ENCODE measurements at regions not wholly inside any gene's neighbourhood (a gene's known extent, or its start where the extent isn't known, plus 50 kb on each side); places are given as distances from the start of the nearest gene placed in this dataset.

DNA sequence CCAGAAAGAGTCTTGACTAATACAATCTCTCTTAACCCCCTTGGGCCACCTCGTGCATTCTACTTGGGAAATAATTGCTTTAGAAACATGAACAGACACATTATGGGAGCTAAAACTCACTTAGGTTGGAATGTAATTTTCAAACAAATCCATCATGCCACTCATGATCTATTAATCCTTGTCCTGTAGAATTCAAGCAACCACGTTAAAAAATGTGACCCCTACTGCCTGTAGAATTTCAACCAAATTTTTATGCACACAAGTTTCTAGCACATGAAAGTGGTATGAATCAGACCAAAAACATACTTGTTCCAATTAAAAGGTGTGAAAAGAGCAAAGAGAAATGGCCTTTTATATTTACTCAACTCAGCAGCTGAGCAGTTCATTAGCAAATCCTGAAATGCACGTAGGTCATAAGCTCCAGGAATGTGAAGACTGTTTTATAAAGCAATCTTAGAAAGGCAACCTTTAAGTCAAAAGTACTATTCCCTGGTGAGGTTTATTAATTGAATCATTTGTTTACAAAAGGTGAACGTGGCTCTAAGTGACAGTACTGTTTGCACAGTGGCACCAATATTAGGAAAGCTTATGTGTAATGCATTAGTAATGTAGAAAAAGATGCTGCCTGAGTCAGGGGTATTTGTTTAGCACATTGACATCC is 459.4 kb upstream of the UBE2E3 start:
- DNase-seq, result no peak

DNA sequence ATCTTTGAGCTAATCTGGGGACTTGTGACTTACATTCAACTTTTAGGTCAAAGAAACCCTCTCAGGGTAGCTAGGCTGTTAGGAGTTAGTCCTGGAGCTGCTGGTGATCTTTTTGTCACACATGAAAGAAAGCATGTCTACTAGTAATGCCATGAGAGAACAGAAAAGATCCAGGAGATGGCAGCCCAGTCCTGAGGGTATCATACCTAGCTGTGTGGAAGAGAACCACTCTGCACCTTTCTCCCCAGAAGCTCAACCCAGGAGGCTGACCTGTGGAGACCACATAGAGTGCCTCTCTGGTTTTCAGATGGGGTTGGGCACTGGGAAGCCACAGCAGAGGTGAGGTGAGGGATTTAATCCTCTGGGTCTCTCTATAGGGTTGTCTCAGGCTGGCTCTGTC is 460.2 kb upstream of the UBE2E3 start:
- no peak for DNase-seq

GRCh38 chr2:180519276-180519675 is 461.1 kb upstream of the UBE2E3 start:
- DNase-seq, result no peak

GRCh38 chr2:180516232-180516631 is 464.2 kb upstream of the UBE2E3 start:
- no peak for DNase-seq

- DNase-seq, result no peak
These were observed 467.0 kb upstream of the UBE2E3 start for GRCh38 chr2:180513389-180513788.

DNA sequence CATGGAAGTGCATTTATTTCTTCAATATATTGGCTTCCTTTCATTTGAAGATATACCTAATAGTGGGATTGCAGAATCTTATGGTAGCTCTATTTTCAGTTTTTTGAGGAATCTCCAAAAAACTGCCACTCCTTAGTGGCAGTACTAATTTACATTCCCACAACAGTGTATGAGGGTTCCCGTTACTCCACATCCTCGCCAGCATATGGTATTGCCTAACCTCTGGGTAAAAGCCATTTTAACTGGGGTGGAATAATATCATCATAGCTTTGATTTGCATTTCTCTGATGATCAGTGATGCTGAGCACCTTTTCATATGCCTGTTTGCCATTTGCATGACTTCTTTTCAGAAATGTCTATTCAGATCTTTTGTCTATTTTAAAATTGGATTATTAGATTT is 471.9 kb upstream of the UBE2E3 start:
- no peak for DNase-seq

GRCh38 chr2:180507028-180507427 is 473.4 kb upstream of the UBE2E3 start:
- no peak for DNase-seq

DNA sequence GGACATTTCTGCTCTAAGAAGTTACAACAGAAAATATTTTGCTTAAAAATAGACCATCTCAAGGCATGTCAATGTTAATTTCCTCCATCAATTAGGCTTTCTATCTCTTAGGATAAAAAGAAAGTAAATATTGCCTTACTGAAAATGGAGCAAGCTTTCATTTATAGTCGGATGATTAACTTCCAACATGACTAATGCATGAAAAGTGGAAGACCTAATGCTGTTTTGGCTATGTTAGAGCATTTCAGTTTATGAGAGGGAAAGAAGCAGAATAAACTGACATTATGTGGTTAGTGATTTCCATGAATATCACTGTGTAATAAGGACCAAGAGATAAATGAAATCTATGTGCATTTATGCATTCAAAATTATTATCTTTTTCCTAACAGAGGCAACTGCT is 475.2 kb upstream of the UBE2E3 start:
- no peak for DNase-seq

- no peak for DNase-seq
These were observed 482.7 kb upstream of the UBE2E3 start for GRCh38 chr2:180497621-180498152.

DNA sequence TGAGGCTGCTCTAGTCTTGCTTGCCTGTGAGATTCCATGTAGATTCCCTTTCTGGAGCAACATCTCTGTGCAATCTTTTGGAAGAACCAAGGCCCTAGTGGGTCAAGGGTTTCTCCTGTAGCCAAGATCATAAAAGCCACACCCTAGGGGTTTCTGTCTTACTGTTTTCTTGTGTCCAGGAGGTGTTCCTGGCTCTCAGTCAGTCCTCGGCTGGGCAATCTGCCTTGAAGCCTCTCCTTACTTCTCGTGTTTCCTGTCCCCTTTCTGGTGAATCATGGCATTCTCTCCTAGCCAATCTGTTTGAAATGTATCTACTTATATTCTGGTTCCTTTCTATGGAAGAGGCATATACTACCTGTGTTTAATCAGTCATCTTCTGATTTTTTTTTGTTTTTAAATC is 484.8 kb upstream of the UBE2E3 start:
- no peak for DNase-seq

- DNase-seq, result no peak
These were observed 486.1 kb upstream of the UBE2E3 start for GRCh38 chr2:180494286-180494685.

DNA sequence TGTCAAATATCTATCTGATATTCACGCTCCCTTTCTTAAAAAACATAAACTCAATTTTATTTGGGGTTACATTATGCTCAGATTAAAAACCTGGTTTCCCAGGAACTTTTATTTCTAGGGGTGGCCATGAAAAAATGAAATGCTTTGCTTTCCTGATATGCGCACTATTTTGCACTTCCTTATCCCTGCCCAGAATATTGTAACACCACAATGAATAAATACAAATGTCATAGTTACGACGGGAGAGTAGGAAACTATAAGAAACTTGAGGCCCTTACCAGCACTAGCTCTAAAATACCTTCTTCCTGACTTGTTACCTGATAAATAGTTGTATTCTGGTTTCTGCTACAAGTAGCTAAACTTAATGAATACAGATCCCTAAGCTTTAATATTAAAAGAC is 475.6 kb upstream of the CWC22 start:
- DNase-seq, result no peak

GRCh38 chr2:180481998-180482397 is 474.9 kb upstream of the CWC22 start:
- no peak for DNase-seq

- DNase-seq, result no peak
These were observed 471.8 kb upstream of the CWC22 start for GRCh38 chr2:180478883-180479282.

- DNase-seq, result no peak
These were observed 467.6 kb upstream of the CWC22 start for GRCh38 chr2:180474716-180475115.

- no peak for DNase-seq
These were observed 466.4 kb upstream of the CWC22 start for GRCh38 chr2:180473456-180473855.

DNA sequence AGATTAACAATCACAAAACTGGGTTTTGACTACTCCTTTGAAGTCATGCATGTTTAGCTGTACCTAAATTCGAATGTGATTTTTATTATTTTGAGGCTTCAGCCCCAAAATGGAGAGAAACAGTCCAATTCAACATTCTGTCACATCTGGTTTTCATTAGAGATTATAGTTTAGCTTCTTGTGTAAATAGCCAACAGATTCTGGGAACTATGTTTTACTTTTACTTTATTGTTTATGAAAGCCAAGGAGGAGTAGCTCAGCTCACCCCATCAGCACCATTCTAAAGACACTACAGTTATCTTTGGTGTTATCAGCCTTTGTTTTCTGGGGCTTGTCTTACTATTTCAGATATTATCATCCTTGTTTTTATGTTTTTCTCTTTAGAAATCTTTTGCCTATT is 465.0 kb upstream of the CWC22 start:
- DNase-seq, result no peak

DNA sequence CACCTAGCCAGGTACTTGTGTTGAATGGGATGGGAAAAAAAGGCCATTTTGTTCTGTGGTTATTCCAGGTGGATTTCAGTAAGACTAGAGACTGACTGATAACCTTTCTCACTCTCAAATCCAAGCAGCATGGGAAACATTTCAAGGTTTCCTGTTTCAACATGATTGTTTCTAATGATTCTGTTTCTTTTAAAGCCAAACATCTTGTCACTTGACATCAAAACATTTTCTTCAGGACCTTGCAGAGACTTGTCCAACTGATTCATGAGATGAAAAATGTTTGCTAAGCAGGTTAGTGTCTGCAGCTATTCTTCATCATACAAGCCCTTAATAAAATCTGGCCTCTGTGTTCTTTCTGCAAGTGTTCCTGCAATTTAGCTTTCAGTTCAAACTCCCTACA is 456.5 kb upstream of the CWC22 start:
- no peak for DNase-seq

DNA sequence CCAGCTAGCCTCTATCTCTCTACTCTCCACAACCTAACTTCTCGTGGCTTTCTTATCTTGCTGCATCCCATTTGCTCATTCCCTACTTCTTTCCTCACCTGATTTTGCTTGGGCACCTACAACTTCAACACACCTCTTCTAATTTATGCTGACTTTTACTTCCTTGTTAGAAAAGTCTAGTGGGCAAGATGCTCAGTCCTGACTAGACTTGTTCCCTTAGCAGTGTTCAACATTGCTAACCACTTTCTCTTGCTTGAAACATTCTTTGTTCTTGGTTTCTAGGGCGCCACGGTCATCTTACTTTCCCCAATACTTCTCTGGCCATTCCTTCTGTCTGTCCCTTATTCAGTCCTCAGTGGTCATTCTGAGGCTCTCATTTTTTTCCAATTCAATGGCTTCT is 454.7 kb upstream of the CWC22 start:
- DNase-seq, result no peak

DNA sequence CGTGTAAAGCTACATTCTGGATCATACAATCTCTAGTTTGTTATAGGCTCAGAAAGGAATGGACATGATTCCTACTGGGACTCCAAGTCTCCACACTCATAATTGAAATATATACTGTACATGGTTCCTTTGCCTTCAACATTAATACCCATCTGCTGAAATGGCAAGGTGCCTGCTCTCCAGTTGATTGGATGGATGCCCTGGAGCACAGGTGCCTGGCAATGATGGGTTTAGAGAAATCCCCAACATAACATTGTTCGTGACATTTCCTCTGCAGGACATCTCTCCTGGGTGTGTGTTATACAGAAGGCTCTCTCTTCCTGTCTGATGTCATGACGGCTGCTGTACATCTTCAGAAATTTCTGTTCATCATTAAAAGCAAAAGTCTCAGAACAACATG is 449.7 kb upstream of the CWC22 start:
- DNase-seq, result no peak

GRCh38 chr2:180450841-180451240 is 443.7 kb upstream of the CWC22 start:
- DNase-seq, result no peak

GRCh38 chr2:180449171-180449915 is 442.2 kb upstream of the CWC22 start:
- DNase-seq, result no peak

GRCh38 chr2:180446492-180446891 is 439.4 kb upstream of the CWC22 start:
- no peak for DNase-seq

DNA sequence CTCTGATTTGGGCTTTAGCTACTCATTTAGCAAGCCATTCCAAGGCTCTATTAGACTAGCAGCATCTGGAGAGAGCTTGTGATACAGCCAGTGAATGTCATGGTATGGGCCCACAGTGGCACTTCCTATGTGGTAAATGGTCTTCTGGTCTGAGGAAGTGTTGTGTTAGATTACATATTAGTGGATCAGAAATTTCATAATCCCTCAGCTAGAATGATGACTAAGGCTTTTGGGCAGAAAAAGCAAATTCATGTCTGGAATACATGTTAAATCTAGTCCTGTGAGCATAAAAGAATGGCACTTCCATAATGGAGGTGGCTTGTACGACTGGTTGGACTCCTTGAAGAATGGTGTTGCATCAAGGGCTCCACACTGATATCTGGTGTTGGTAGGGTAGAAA is 436.8 kb upstream of the CWC22 start:
- DNase-seq, result no peak

Data from CD4-positive, alpha-beta T cell treated with Interleukin-21 for 1 hour (primary cell).